KMS-11 (cell line): ENCODE measurements at regions not wholly inside any gene's neighbourhood (a gene's known extent, or its start where the extent isn't known, plus 50 kb on each side); places are given as distances from the start of the nearest gene placed in this dataset.

Source experiments
- H2AFZ ChIP-seq: fragments of 200-600 bp; sonication (generic); 2 replicates; pipeline ENCODE4 v1.6.1; 2016; ENCODE audit warnings: antibody characterized with exemption, mixed run types, low read depth
- H3K27ac ChIP-seq: fragments of 200-600 bp; sonication (generic); 2 replicates; pipeline ENCODE4 v1.6.1; 2016; ENCODE audit warnings: mild to moderate bottlenecking, mixed run types
- H3K27me3 ChIP-seq: fragments of 200-600 bp; sonication (generic); 2 replicates; pipeline ENCODE4 v1.6.1; 2017; ENCODE audit warnings: mild to moderate bottlenecking, low read depth, mixed run types, moderate library complexity; ENCODE audit not compliant: insufficient read depth
- H3K36me3 ChIP-seq: fragments of 200-600 bp; sonication (generic); 2 replicates; pipeline ENCODE4 v1.6.1; 2017; ENCODE audit warnings: mild to moderate bottlenecking, mixed run types; ENCODE audit not compliant: insufficient read depth
- H3K4me1 ChIP-seq: fragments of 200-600 bp; sonication (generic); 2 replicates; pipeline ENCODE4 v1.6.1; 2016; ENCODE audit warnings: mild to moderate bottlenecking, low read depth, mixed run types; ENCODE audit not compliant: poor library complexity, severe bottlenecking
- H3K4me2 ChIP-seq: fragments of 200-600 bp; sonication (generic); 2 replicates; pipeline ENCODE4 v1.7.0; 2016; ENCODE audit warnings: mild to moderate bottlenecking, mixed run types
- H3K4me3 ChIP-seq: fragments of 200-600 bp; sonication (generic); IDR thresholded peaks from 2 replicates; pipeline ENCODE4 v1.6.1; 2017; ENCODE audit warnings: low read depth, low read length, mixed read lengths; ENCODE audit not compliant: insufficient read depth
- H3K79me2 ChIP-seq: fragments of 200-600 bp; sonication (generic); 2 replicates; pipeline ENCODE4 v1.6.1; 2016; ENCODE audit warnings: low read depth, mixed run types; ENCODE audit not compliant: insufficient read depth
- H3K9ac ChIP-seq: fragments of 200-600 bp; sonication (generic); 2 replicates; pipeline ENCODE4 v1.6.1; 2016; ENCODE audit warnings: mild to moderate bottlenecking, mixed run types
- H4K20me1 ChIP-seq: fragments of 200-600 bp; sonication (generic); 2 replicates; pipeline ENCODE4 v1.6.1; 2016; ENCODE audit warnings: mild to moderate bottlenecking, mixed run types; ENCODE audit not compliant: insufficient read depth
- TF ChIP-seq, protein P1 (sequence below): fragments of 200-600 bp; sonication (generic); conservative IDR thresholded peaks from 2 replicates; pipeline ENCODE4 v1.6.1; 2017; ENCODE audit warnings: low read depth, mild to moderate bottlenecking, antibody characterized with exemption, low read length, moderate library complexity, mixed read lengths

DNA sequence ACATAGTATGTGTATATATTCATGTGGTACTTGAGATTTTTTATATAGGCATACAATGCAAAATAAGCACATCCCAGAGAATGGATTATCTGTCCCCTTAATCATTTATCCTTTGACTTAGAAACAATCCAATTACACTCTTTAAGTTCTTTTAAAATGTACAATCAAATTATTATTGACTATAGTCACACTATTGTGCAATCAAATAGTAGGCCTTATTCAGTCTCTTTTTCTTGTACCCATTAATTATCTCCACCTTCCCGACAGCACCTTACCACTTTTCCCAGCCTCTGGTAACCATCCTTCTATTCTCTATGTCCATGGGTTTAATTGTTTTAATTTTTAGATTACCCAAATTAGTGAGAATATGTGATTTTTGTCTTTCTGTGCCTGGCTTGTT, 914.1 kb downstream of the CCDC85A start:
- H3K36me3 ChIP-seq: no peaks in the 10 kb centered on the region
- H3K79me2 ChIP-seq: no peaks in the 10 kb centered on the region
- H3K4me3 ChIP-seq: no peak overlapping the region
- TF ChIP-seq, protein P1, sequence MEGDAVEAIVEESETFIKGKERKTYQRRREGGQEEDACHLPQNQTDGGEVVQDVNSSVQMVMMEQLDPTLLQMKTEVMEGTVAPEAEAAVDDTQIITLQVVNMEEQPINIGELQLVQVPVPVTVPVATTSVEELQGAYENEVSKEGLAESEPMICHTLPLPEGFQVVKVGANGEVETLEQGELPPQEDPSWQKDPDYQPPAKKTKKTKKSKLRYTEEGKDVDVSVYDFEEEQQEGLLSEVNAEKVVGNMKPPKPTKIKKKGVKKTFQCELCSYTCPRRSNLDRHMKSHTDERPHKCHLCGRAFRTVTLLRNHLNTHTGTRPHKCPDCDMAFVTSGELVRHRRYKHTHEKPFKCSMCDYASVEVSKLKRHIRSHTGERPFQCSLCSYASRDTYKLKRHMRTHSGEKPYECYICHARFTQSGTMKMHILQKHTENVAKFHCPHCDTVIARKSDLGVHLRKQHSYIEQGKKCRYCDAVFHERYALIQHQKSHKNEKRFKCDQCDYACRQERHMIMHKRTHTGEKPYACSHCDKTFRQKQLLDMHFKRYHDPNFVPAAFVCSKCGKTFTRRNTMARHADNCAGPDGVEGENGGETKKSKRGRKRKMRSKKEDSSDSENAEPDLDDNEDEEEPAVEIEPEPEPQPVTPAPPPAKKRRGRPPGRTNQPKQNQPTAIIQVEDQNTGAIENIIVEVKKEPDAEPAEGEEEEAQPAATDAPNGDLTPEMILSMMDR: no peak
- no peak overlapping the region for H3K27ac ChIP-seq
- H3K9ac ChIP-seq: no peak overlapping the region
- H3K27me3 ChIP-seq: no peaks in the 10 kb centered on the region
- no peak overlapping the region for H2AFZ ChIP-seq
- H3K4me1 ChIP-seq: no peaks in the 10 kb centered on the region
- no peak overlapping the region for H3K4me2 ChIP-seq
- H4K20me1 ChIP-seq: no peaks in the 10 kb centered on the region

DNA sequence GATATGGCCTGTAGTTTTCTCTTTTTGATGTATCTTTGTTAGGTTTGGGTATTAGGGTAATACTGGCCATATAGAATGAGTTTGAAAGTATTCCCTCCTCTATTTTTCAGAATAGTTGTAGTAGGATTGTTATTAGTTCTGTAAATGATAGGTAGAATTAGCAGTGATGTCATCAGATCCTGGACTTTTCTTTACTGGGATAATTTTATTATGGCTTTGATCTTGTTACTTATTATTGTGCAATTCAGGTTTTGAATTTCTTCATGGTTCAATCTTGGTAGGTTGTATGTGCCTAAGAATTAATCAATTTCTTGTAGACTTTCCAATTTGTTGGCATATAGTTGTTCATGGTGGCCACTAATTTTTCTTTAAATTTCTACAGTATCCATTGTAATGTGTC, 916.6 kb downstream of the CCDC85A start:
- no peaks in the 10 kb centered on the region for H3K27me3 ChIP-seq
- no peaks in the 10 kb centered on the region for H3K79me2 ChIP-seq
- H3K27ac ChIP-seq: no peak overlapping the region
- no peak overlapping the region for H2AFZ ChIP-seq
- H3K4me2 ChIP-seq: no peak overlapping the region
- H3K4me3 ChIP-seq: no peak overlapping the region
- no peak overlapping the region for H3K9ac ChIP-seq
- no peaks in the 10 kb centered on the region for H3K4me1 ChIP-seq
- TF ChIP-seq, protein P1: no peak
- H4K20me1 ChIP-seq: no peaks in the 10 kb centered on the region
- H3K36me3 ChIP-seq: no peaks in the 10 kb centered on the region

DNA sequence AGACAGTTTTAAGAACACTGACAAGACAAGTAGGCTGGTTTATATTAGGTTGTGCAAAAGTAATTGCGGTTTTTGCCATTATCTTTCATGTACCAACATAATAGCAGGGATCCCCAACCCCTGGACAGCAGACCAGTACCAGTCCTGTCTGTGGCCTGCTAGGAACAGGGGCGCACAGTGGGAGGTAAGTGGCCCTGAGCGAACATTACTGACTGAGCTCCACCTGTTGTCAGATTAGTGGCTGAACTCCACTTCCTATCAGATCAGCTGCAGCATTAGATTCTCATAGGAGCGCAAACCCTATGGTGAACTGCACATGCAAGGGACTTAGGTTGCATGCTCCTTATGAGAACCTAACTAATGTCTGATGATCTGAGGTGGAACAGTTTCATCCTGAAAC, 921.9 kb downstream of the CCDC85A start:
- no peaks in the 10 kb centered on the region for H3K27me3 ChIP-seq
- no peaks in the 10 kb centered on the region for H3K36me3 ChIP-seq
- no peaks in the 10 kb centered on the region for H3K79me2 ChIP-seq
- no peaks in the 10 kb centered on the region for H3K4me1 ChIP-seq
- H4K20me1 ChIP-seq: no peaks in the 10 kb centered on the region
- H3K27ac ChIP-seq: no peak overlapping the region
- no peak overlapping the region for H3K4me2 ChIP-seq
- H3K9ac ChIP-seq: no peak overlapping the region
- TF ChIP-seq, protein P1: no peak
- no peak overlapping the region for H2AFZ ChIP-seq
- no peak overlapping the region for H3K4me3 ChIP-seq

DNA sequence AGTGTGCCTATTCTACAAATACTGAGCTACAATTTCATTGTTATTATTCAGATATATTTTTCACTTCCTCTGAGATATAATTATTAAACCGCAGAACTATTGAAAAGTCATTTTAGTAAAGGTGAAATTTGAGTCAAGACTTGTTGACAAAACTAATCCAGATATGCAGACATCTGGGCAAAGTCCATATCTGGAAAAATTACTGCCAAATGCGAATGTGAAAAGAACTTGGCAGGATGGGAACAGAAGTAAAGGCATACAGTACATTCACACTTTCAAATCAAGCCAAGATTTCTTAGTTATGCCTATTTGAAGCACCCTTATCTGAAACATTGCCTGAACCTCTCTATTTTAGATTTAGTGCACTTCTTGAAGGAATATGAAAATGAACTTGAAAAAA, 923.6 kb downstream of the CCDC85A start:
- H3K79me2 ChIP-seq: no peaks in the 10 kb centered on the region
- H2AFZ ChIP-seq: no peak overlapping the region
- H3K4me2 ChIP-seq: no peak overlapping the region
- H3K27ac ChIP-seq: no peak overlapping the region
- H3K9ac ChIP-seq: no peak overlapping the region
- no peak overlapping the region for H3K4me3 ChIP-seq
- TF ChIP-seq, protein P1: no peak
- H3K36me3 ChIP-seq: no peaks in the 10 kb centered on the region
- H4K20me1 ChIP-seq: no peaks in the 10 kb centered on the region
- H3K27me3 ChIP-seq: no peaks in the 10 kb centered on the region
- H3K4me1 ChIP-seq: no peaks in the 10 kb centered on the region

DNA sequence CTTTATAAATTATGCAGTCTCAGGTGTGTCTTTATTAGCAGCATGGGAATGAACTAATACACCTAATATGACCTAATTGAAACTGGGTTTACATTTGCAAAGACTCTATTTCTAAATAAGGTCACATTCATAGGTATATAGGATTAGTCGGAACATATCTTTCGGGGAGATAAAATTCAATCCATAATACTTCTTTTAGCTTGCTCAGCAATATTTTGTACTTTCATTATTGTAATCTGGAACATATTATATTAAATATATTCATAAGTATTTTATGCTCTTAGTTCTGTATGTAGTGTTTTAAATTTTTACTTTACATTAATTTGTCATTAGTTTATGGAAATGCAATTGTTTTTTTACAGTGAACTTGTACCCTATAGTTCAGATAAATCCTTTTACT, 927.7 kb downstream of the CCDC85A start:
- H3K27ac ChIP-seq: no peak overlapping the region
- H4K20me1 ChIP-seq: no peaks in the 10 kb centered on the region
- no peaks in the 10 kb centered on the region for H3K79me2 ChIP-seq
- TF ChIP-seq, protein P1: no peak
- H3K4me1 ChIP-seq: no peaks in the 10 kb centered on the region
- H3K4me3 ChIP-seq: no peak overlapping the region
- H3K4me2 ChIP-seq: no peak overlapping the region
- H3K9ac ChIP-seq: no peak overlapping the region
- no peaks in the 10 kb centered on the region for H3K27me3 ChIP-seq
- no peak overlapping the region for H2AFZ ChIP-seq
- no peaks in the 10 kb centered on the region for H3K36me3 ChIP-seq
